KMS-11 (cell line): ENCODE measurements at regions not wholly inside any gene's neighbourhood (a gene's known extent, or its start where the extent isn't known, plus 50 kb on each side); places are given as distances from the start of the nearest gene placed in this dataset.

Experiments
- H2AFZ ChIP-seq: fragments of 200-600 bp; sonication (generic); 2 replicates; pipeline ENCODE4 v1.6.1; 2016; ENCODE audit warnings: antibody characterized with exemption, mixed run types, low read depth
- H3K27ac ChIP-seq: fragments of 200-600 bp; sonication (generic); 2 replicates; pipeline ENCODE4 v1.6.1; 2016; ENCODE audit warnings: mild to moderate bottlenecking, mixed run types
- H3K27me3 ChIP-seq: fragments of 200-600 bp; sonication (generic); 2 replicates; pipeline ENCODE4 v1.6.1; 2017; ENCODE audit warnings: mild to moderate bottlenecking, low read depth, mixed run types, moderate library complexity; ENCODE audit not compliant: insufficient read depth
- H3K36me3 ChIP-seq: fragments of 200-600 bp; sonication (generic); 2 replicates; pipeline ENCODE4 v1.6.1; 2017; ENCODE audit warnings: mild to moderate bottlenecking, mixed run types; ENCODE audit not compliant: insufficient read depth
- H3K4me1 ChIP-seq: fragments of 200-600 bp; sonication (generic); 2 replicates; pipeline ENCODE4 v1.6.1; 2016; ENCODE audit warnings: mild to moderate bottlenecking, low read depth, mixed run types; ENCODE audit not compliant: poor library complexity, severe bottlenecking
- H3K4me2 ChIP-seq: fragments of 200-600 bp; sonication (generic); 2 replicates; pipeline ENCODE4 v1.7.0; 2016; ENCODE audit warnings: mild to moderate bottlenecking, mixed run types
- H3K4me3 ChIP-seq: fragments of 200-600 bp; sonication (generic); IDR thresholded peaks from 2 replicates; pipeline ENCODE4 v1.6.1; 2017; ENCODE audit warnings: low read depth, low read length, mixed read lengths; ENCODE audit not compliant: insufficient read depth
- H3K79me2 ChIP-seq: fragments of 200-600 bp; sonication (generic); 2 replicates; pipeline ENCODE4 v1.6.1; 2016; ENCODE audit warnings: low read depth, mixed run types; ENCODE audit not compliant: insufficient read depth
- H3K9ac ChIP-seq: fragments of 200-600 bp; sonication (generic); 2 replicates; pipeline ENCODE4 v1.6.1; 2016; ENCODE audit warnings: mild to moderate bottlenecking, mixed run types
- H4K20me1 ChIP-seq: fragments of 200-600 bp; sonication (generic); 2 replicates; pipeline ENCODE4 v1.6.1; 2016; ENCODE audit warnings: mild to moderate bottlenecking, mixed run types; ENCODE audit not compliant: insufficient read depth
- CTCF ChIP-seq: fragments of 200-600 bp; sonication (generic); conservative IDR thresholded peaks from 2 replicates; pipeline ENCODE4 v1.6.1; 2017; ENCODE audit warnings: low read depth, mild to moderate bottlenecking, antibody characterized with exemption, low read length, moderate library complexity, mixed read lengths

GRCh38 chr9:29968831-29969230, 2395.6 kb upstream of the C9orf72 start:
- H3K27ac ChIP-seq, result no peak overlapping the region
- H3K79me2 ChIP-seq, result no peaks in the 10 kb centered on the region
- H3K36me3 ChIP-seq, result no peaks in the 10 kb centered on the region
- H4K20me1 ChIP-seq, result no peaks in the 10 kb centered on the region
- H3K4me1 ChIP-seq, result no peaks in the 10 kb centered on the region
- no peak overlapping the region for H3K4me3 ChIP-seq
- no peak overlapping the region for H3K4me2 ChIP-seq
- no peaks in the 10 kb centered on the region for H3K27me3 ChIP-seq
- no peak for TF ChIP-seq CTCF
- no peak overlapping the region for H3K9ac ChIP-seq
- no peak overlapping the region for H2AFZ ChIP-seq

GRCh38 chr9:29969408-29969807, 2396.1 kb upstream of the C9orf72 start:
- Histone ChIP-seq H3K79me2 (no peaks in the 10 kb centered on the region), H3K36me3 (no peaks in the 10 kb centered on the region), H3K27me3 (no peaks in the 10 kb centered on the region), H3K4me2 (no peak overlapping the region), H3K27ac (no peak overlapping the region), H2AFZ (no peak overlapping the region), H3K9ac (no peak overlapping the region), H3K4me1 (no peaks in the 10 kb centered on the region), H3K4me3 (no peak overlapping the region), H4K20me1 (no peaks in the 10 kb centered on the region)
- TF ChIP-seq CTCF, result no peak

GRCh38 chr9:29969856-29970647, 2396.8 kb upstream of the C9orf72 start:
- no peaks in the 10 kb centered on the region for H3K4me1 ChIP-seq
- no peak overlapping the region for H3K27ac ChIP-seq
- H3K79me2 ChIP-seq, result no peaks in the 10 kb centered on the region
- no peak for TF ChIP-seq CTCF
- no peak overlapping the region for H3K4me3 ChIP-seq
- H4K20me1 ChIP-seq, result no peaks in the 10 kb centered on the region
- H3K9ac ChIP-seq, result no peak overlapping the region
- H3K4me2 ChIP-seq, result no peak overlapping the region
- no peaks in the 10 kb centered on the region for H3K36me3 ChIP-seq
- no peaks in the 10 kb centered on the region for H3K27me3 ChIP-seq
- no peak overlapping the region for H2AFZ ChIP-seq

GRCh38 chr9:29974197-29974596, 2400.9 kb upstream of the C9orf72 start:
- Histone ChIP-seq H3K4me2 (no peak overlapping the region), H3K79me2 (no peaks in the 10 kb centered on the region), H3K4me3 (no peak overlapping the region), H3K4me1 (no peaks in the 10 kb centered on the region), H3K27me3 (no peaks in the 10 kb centered on the region), H3K27ac (no peak overlapping the region), H4K20me1 (no peaks in the 10 kb centered on the region), H3K9ac (no peak overlapping the region), H2AFZ (no peak overlapping the region), H3K36me3 (no peaks in the 10 kb centered on the region)
- TF ChIP-seq CTCF, result no peak
